GM18517 (cell line): ENCODE measurements at regions not wholly inside any gene's neighbourhood (a gene's known extent, or its start where the extent isn't known, plus 50 kb on each side); places are given as distances from the start of the nearest gene placed in this dataset.
"Not testable (repeated sequence)": the region's sequence is repeated elsewhere in the genome, so short reads cannot be mapped to it uniquely, and the experiment has no call there.

Source experiments
- ATAC-seq: cut with Tn5 transposase; IDR thresholded peaks from one replicate; pipeline ENCODE4 v1.9.1; 2021; ENCODE audit warnings: mild to moderate bottlenecking, moderate library complexity; ENCODE audit not compliant: unreplicated experiment

DNA sequence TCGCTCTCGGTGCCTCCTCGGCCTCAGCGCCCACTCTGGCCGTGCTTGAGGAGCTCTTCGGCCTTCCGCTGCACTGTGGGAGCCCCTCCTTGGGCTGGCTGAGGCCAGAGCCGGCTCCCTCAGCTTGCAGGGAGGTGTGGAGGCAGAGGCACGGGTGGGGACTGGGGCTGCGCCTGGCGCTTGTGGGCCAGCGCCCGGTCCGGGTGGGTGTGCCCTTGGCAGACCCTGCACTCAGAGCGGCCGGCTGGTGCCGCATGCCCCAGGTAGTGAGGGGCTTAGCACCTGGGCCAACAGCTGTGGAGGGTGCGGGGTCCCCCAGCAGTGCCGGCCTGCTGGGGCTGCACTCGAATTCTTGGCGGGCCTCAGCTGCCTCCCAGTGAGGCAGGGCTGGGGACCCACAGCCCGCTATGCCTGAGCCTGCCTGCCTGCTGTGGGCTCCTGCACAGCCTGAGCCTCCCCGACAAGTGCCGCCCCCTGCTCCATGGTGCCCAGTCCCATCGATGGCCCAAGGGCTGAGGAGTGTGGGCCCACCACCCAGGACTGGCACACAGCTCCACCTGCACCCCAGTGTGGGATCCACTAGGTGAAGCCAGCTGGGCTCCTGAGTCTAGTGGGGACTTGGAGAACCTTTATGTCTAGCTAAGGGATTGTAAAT lies 2085.2 kb upstream of the ACO1 start:
- no peak for ATAC-seq

DNA sequence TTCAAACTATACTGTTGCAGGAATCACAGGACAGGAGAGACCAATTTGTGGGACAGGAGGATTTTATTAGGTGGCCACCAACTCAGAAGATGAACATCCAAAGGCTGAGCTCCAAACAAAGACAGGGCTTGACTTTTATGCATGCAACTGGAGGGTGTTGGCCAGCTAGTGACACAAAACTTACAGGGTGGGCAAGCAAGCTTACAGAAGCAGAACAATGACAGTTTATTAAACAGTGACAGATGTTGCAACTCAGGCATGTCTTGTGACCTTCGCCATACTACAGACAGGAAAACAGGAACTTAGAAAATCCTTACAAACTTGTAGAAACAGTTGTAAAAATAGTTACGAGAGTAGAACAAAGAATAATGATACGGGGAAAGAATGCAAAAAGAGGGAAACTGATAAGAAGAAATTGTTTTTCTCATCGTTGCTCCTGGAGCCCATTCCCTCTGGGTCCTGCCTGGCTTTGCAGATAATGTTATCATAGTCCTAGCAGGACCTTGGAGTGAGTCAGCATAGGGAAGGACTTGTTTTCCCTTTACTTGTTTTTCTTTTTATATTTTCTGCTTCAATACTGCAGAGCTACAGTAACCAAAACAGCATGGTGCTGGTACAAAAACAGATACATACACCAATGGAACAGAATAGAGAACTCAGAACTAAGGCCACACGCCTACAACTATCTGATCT lies 2083.0 kb upstream of the ACO1 start:
- ATAC-seq: no peak

DNA sequence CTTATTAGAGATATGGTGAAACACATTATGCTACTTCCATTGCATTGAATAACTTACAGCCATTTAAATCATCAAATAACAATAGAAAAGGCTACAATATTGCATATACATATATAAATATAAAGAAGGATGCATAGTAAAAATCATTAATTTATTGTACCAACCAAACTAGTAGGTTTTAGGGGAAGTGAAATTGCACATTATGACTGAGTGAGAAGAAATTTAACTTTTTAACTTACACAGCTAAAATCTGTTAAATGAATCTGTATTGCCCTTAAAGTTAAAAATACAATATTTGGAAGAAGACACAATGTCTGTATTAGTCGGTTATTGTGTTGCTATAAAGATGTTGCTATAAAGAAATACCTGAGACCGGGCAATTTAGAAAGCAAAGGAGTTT lies 2073.7 kb upstream of the ACO1 start:
- ATAC-seq: no peak

DNA sequence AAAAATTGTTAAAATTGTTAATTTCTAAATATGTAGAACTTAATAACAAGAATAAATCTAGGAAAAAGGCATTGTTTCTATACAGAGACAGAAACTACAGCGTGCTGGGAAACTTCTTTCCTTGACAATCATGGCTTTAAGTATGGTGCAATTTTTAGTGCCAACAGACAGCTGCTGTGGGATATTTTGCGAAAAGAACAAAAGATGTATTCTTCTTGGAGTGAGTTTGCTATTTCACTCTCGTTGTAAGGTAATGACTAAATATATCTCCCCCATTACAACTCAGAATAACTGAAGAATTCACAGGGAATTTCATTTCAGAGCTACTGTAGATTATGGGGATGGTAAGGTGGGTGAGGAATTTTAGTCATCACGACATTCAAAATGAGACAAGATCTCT lies 2055.0 kb upstream of the ACO1 start:
- ATAC-seq: no peak

DNA sequence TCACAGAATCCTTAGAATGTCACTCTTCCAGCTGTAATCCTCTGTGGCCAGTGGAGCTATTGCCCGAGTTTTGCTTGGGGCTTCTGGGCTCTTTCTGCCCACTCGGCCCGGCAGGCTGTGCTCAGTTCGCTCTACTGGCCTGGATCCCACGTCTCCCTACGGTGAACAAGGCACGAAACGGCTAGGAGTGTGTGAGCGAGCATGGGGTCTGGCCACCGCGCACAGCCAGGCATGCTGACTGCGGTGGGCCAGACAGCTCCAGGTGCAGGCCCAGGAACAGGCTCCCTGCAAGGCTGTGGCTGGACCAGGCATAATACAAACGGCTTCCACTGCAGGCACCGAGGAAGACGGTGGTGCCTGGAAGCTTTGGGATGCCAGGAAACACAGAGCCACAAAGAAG lies 2035.5 kb upstream of the ACO1 start:
- no peak for ATAC-seq

DNA sequence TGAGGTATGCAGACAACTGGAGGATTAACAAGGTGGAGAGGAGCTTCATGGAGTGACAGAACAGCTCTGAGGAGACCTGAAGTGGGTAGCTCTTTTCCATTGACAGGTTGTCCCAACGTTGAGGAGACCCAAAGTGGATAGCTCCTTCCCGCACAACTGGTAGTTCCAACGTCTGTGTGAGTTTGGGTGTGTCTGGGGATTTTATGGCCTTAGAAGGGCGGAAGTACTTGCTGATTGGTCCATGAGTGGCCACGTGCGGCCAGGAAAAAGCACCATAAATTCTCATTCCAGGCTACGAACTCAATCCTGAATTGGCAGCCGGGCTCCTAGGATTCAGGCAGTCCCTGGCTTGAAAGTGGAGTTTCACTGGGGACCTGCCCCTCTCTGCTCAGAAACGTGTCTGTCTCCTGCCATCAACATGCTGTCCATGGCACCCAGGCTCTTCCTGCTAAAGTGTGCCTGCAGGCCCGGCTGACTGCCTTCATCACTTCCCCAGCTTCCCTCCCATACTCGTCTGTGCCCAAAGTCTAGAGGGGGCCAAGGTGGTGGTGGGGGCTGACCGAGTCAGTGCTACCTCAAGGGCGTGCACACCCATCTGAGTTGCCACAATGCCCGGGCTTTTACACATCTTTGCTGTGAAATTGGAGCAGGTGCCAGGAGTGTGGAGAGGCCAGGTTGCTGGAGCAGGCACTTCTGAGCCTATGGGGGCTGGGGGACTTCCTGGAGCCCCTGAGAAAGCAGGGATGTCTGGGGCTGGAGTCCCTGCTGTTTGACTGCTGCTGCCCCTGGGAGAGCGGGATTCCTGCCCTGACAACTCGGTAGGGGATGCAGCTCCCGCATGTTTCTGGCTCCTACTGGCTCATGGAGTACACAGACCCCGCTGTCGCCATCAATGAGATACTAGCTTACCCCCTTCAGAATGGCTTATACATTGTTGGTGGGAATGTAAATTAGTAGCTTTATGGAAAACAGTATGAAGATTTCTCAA lies 2034.6 kb upstream of the ACO1 start:
- no peak for ATAC-seq

DNA sequence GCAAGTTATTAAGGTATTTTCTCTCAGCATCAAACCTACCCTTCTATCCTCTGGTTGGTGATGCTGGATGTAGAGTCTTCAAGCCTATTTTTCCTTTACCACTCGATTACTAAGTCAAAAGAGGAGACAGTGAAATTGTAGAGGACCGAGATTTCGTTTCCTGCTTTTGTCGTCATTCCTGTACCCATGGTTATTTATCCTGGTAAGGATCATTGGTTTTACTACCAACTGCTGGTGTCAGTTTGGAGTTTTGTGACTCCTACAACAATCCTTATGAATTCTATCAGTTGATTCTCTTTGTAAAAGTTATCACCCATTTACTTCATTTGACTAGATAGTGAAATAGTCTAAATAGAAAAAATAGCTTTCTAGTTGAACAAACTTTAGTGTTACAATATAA lies 2028.2 kb upstream of the ACO1 start:
- no peak for ATAC-seq

DNA sequence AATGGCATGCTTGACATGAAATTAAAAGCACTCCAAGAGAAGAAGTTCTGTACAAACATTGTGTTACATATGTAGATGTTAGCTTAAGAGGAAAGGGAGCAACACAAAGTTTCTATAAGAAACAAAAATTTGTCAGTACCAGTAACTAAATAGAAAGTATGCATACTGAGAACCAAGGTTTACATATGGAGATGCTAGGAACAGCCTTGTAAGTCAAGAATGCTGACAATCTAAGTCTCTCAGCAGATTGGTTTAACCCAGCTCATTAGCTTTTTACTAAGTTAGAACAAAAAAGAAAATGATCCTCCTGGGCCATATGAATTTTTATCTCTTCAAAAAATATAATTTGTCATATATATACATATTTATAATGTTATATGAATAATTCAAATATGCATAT lies 2022.1 kb upstream of the ACO1 start:
- no peak for ATAC-seq

DNA sequence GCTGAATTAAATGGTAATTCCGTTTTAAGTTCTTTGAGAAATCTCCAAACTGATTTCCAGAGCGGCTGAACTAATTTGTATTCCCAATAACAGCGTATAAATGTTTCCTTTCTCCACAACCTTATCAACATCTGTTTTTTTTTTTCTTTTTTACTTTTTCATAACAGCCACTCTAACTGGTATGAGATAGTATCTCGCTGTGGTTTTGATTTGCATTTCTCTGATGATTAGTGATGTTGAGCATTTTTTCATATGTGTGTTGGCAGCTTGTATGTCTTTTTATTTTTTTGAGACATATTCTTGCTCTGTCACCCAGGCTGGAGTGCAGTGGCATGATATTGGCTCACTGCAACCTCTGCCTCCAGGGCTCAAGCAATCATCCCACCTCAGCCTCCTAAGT lies 2018.3 kb upstream of the ACO1 start:
- not testable (repeated sequence) for ATAC-seq

DNA sequence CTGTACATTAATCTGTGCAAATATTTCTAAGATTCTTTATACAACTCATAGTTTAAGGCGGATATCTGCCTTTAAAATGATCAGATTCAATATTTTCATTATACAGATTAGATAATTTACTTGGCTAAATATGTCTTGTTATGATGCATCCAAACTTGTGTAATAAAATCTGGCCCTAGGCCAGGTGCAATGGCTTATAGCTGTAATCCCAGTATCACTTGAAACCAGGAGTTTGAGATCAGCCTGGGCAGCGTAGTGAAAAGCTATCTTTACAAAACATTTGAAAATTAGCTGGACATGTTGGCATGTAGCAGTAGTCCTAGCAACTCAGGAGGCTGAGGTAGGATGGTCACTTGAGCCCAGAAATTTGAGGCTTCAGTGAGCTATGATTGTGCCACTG lies 2002.2 kb upstream of the ACO1 start:
- ATAC-seq: no peak

DNA sequence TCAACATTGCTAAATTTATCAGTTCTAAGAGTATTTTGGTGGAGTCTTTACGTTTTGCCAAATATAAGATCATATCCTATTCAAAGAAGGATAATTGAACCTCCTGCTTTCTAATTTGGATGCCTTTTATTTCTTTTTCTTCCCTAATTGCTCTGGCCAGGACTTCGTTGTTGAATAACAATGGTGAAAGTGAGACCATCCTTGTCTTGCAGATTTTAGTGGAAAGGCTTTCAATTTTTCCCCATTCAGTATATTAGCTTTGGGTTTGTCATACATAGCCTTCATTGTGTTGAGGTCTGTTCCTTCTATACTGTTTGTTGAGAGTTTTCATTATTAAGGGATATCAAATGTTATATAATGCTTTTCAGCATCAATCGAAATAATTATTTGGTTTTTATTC lies 1974.2 kb upstream of the ACO1 start:
- ATAC-seq: no peak

DNA sequence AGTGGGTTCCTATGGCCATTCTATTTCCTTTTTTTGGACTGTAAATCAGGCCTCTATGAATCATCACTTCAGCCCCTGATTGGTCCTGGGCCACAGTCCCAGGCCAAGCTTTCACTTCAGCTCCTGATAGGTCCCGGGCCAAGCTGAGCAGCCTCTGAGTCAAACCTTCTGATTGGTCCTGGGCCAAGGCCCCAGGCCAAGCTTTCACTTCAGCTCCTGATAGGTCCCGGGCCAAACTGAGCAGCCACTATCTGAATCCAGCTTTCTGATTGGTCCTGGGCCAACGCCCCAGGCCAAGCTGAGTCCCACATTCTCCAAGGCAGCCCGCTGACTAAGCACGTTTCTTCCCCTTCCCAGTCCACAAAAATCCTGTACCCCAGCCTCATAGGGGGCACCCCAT lies 1972.9 kb upstream of the ACO1 start:
- ATAC-seq: no peak

DNA sequence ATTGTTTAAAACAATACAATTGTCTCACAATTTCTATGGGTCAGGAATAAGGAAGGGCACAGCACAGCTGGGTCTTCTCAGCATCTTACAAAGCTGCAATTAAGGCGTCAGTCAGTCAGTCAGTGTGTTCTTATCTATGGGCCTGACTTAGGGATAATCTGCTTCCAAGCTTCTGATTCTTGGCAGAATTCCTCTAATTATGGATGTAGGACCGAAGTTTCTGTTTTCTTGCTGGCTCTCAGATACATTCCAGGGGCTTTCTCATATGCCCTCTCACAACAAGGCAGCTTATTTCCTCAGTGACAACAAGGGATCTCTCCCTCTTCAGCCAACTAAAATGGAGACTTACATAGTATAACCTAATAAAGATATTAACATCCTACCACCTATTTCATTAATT lies 1925.3 kb upstream of the ACO1 start:
- no peak for ATAC-seq

DNA sequence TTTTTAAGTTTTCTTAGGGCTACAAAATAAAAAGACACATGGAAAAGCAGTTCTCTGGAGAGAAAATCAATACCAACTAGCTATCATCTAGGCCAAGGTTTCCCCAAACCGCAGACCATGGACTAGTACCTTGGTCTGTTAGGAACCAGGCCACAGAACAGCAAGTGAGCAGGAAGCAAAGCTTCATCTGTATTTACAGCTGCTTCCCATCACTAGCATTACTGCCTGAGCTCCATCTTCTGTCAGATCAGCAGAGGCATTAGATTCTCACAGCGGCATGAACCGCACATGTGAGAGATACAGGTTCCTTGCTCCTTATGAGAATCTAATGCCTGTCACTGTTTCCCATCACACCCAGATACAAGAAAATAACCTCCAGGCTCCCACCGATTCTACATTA lies 1907.6 kb upstream of the ACO1 start:
- no peak for ATAC-seq

DNA sequence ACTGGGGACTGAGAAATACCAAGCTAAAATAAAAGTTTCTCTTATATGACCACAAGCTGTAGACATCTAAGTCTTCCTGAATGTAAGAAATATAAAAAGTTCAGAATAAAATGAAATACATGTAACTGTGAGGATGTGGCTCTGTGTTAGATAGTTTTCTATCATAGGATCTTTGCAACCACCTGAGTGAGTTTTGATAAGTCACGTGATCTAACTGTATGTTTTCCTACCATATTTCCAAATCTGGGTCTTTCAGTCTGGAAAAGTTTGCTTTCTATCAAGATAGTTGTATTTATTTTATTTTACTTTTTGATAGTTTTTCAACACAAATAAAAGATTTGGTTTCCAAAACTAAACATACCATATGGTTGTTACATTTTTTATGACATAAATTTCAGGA lies 1905.8 kb upstream of the ACO1 start:
- no peak for ATAC-seq

DNA sequence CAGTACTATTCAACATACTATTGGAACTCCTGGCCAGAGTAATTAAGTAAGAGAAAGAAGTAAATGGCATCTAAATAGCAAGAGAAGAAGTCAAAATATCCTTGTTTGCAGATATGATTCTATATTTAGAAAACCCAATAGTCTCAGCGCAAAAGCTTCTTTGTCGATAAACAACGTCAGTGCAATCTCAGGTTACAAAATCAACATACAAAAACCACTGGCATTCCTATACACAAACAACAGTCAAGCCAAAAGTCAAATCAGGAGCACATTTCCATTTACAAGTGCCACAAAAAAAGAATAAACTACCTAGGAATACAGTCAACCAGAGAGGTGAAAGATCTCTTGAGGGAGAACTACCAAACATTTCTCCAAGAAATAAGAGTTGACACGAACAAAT lies 1901.9 kb upstream of the ACO1 start:
- ATAC-seq: no peak

DNA sequence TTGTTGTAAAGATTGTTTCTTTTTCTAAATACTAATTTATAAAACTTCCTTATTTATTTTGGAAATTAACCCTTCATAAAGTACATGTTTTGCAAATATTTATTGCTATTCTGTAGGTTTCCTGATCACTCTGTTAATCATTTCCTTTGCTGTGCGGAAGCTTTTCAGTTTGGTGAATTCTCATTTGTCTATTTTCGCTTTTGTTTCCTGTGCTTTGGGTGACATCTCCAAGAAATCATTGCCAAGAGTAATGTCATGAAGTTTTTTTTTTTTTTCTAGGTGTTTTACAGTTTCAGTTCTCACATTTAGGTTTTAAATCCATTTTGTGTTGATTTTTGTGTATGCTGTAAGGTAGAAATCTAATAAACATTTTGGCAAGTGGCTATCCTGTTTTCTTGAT lies 1899.8 kb upstream of the ACO1 start:
- no peak for ATAC-seq

DNA sequence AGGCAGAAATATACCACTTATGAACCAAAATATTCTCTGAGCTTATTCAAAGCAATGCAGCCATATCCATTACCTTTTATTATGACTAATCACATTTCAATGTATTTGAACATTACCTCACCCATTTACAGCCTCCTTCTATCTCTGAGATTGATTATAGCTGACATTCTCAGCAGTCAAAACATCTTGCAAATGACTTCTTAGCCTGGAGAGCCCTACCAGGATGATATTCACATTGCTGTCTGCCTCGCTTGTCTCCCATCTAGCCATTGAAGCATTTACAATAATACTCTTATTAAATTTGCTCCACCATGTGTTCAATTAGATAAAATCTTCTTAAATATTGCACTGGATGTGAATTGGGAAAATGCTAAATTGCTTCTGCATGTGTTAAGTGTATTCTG lies 1879.9 kb upstream of the ACO1 start:
- no peak for ATAC-seq

DNA sequence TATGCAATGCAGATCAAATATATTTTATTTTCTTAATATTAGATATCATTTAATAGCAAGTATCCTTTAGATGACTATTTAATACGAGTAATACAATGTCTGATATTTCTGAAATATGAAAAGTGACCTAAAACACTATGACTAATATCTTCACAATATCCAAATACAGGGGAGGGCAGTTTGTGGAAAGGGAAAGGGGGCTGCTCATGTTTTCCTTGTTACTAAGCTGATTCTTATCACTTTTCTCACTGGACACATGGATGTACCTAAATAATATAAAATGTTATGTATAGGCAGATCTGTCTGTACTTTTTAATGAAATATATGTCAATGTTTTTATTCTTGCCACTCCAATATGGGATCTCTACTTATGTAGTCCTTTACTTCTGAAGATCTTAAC lies 1879.1 kb upstream of the ACO1 start:
- no peak for ATAC-seq

DNA sequence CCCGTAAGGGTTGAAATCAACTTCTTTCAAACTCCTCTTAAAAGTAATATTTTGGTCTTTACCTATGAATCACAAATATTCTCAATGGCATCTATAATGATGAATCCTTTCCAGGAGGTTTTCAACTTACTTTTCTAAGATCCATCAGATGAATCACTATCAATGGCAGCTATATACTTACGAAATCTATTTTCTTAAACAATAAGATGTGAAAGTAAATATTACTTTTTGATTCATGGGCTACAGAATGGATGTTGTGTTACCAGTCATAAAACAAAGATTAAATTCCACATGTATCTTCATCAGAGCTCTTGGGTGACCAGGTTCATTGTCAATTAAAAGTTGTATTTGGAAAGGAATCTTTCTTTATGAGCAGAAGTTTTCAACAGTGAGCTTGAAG lies 1877.7 kb upstream of the ACO1 start:
- ATAC-seq: no peak

DNA sequence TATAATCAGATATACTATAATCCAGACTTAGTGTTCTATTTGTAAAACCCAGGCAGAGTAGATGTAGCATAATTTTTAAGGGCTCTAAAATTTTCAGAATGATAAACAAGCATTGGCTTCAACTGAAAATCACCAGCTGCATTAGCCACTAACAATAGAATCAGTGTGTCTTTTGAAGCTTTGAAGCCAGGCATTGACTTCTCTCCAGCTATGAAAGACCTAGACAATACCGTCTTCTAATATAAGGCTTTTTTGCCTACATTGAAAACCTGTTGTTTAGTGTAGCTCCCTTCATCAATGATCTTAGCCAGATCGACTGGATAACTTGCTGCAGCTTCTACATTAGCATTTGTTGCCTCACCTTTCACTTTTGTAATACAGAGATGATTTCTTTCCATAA lies 1877.3 kb upstream of the ACO1 start:
- no peak for ATAC-seq

DNA sequence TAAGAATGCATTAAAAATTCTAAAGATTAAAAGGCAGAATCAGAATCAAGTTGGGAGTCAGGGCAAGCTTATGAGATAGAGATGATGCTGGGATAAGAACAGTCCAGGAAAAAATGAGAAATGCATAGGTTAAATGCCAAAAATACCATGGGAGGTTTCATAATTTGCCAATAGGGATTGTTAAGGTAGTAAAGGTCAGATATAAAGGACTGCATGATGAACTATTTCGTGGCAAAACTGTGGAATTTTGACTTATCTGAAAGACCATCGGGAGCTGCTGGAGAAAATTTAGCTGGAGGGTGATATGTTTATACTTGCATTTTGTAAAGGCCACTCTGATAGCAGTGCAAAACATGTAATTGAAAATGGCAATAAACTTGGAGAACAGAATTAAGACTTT lies 1872.8 kb upstream of the ACO1 start:
- no peak for ATAC-seq
